ENCODE measurements at regions not wholly inside any gene's neighbourhood (a gene's known extent, or its start where the extent isn't known, plus 50 kb on each side); places are given as distances from the start of the nearest gene placed in this dataset.

GRCh38 chr20:22426772-22427171, 157.6 kb downstream of the FOXA2 start:
- no peak for TF ChIP-seq POLR2A (IDR thresholded peaks at IDR 0.05; ENCODE audit: low read length)
- no peak for TF ChIP-seq GATA1 (IDR thresholded peaks at IDR 0.05; ENCODE audit: low read depth, low read length)

All from erythroblast (primary cell).